ENCODE measurements at regions not wholly inside any gene's neighbourhood (a gene's known extent, or its start where the extent isn't known, plus 50 kb on each side); places are given as distances from the start of the nearest gene placed in this dataset.

DNA sequence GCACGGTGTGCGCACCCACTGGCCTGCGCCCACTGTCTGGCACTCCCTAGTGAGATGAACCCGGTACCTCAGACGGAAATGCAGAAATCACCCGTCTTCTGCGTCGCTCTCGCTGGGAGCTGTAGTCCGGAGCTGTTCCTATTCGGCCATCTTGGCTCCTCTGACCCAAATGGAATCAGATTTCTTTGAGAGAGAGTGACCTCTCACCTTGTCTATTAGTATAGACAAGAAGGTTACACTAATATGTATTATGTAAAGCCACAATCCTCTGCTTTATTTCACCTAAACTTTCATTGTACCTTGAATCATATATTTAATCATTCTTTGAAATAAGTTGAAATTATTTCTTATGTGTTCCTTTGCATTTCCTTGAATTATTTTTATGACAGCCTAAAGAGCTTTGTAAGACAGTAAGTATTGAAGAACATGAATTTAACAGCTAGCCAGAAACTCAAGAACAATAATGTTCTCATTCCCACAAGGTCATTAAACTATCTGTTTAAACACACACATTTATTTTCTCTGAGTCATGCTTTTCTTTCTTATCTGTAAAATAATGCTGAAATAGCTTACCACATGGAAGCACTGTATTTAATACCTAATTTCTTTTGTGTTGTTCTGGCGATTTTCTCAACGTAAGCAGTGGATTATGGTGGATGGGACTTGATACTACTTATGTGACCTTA lies 91.8 kb upstream of the DMRTA1 start:
- Histone ChIP-seq H3K9me3 (no peaks in the 10 kb centered on the region), H3K4me1 (no peaks in the 10 kb centered on the region), H3K27ac (no peak overlapping the region), H3K36me3 (no peaks in the 10 kb centered on the region), H3K27me3 (no peaks in the 10 kb centered on the region), H3K4me3 (no peak overlapping the region)
- WGBS = 89% methylated on average over 10 of the region's 13 CpGs
- no peak for DNase-seq (ENCODE audit: low spot score in 2 of 2)
- TF ChIP-seq, protein P1, sequence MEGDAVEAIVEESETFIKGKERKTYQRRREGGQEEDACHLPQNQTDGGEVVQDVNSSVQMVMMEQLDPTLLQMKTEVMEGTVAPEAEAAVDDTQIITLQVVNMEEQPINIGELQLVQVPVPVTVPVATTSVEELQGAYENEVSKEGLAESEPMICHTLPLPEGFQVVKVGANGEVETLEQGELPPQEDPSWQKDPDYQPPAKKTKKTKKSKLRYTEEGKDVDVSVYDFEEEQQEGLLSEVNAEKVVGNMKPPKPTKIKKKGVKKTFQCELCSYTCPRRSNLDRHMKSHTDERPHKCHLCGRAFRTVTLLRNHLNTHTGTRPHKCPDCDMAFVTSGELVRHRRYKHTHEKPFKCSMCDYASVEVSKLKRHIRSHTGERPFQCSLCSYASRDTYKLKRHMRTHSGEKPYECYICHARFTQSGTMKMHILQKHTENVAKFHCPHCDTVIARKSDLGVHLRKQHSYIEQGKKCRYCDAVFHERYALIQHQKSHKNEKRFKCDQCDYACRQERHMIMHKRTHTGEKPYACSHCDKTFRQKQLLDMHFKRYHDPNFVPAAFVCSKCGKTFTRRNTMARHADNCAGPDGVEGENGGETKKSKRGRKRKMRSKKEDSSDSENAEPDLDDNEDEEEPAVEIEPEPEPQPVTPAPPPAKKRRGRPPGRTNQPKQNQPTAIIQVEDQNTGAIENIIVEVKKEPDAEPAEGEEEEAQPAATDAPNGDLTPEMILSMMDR (IDR thresholded peaks at IDR 0.05) = no peak
- TF ChIP-seq POLR2A (IDR thresholded peaks at IDR 0.05) = no peak
- no peak for TF ChIP-seq EP300 (IDR thresholded peaks at IDR 0.05)
- no peak for TF ChIP-seq POLR2AphosphoS5 (IDR thresholded peaks at IDR 0.05)

GRCh38 chr9:22356985-22357384 lies 89.6 kb upstream of the DMRTA1 start:
- DNase-seq (ENCODE audit: low spot score in 2 of 2) = no peak
- Histone ChIP-seq H3K27me3 (no peaks in the 10 kb centered on the region), H3K27ac (no peak overlapping the region), H3K4me3 (no peak overlapping the region), H3K4me1 (no peaks in the 10 kb centered on the region), H3K9me3 (no peaks in the 10 kb centered on the region), H3K36me3 (no peaks in the 10 kb centered on the region)
- no peak for TF ChIP-seq POLR2AphosphoS5 (IDR thresholded peaks at IDR 0.05)
- 77% methylated on average over 5 of the region's 5 CpGs for WGBS

- H3K4me1 ChIP-seq = no peaks in the 10 kb centered on the region
- H3K36me3 ChIP-seq = no peaks in the 10 kb centered on the region
- no peaks in the 10 kb centered on the region for H3K27me3 ChIP-seq
- no peak for DNase-seq (ENCODE audit: low spot score in 2 of 2)
- no peak overlapping the region for H3K27ac ChIP-seq
- no peaks in the 10 kb centered on the region for H3K9me3 ChIP-seq
- no peak overlapping the region for H3K4me3 ChIP-seq
- 100% methylated on average over 5 of the region's 31 CpGs for WGBS
- TF ChIP-seq POLR2A (IDR thresholded peaks at IDR 0.05) = no peak
- no peak for TF ChIP-seq EP300 (IDR thresholded peaks at IDR 0.05)
- TF ChIP-seq, protein P1 (IDR thresholded peaks at IDR 0.05) = no peak
- TF ChIP-seq POLR2AphosphoS5 (IDR thresholded peaks at IDR 0.05) = no peak
Measured at GRCh38 chr9:22363421-22363887, 83.2 kb upstream of the DMRTA1 start.

DNA sequence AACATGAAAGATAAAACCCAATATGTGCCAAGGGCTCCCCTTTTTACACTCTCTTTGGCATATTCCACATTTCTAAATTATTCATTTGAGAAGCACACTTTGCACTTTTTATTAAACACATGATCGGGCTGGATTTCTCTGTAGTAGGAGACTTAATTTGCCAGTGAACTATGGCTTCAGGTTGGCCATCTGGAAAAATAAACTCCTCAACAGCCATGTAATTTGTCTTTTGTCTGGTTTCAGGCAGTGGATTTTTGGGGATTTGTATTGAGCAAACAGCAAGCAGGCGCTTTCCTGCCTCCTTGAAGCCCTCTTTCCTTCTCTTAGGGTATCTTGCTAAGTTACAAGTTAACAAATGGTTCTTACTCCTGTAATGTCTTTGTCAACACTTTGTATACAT lies 73.0 kb upstream of the DMRTA1 start:
- TF ChIP-seq EP300 (IDR thresholded peaks at IDR 0.05) = no peak
- TF ChIP-seq, protein P1 (IDR thresholded peaks at IDR 0.05) = no peak
- Histone ChIP-seq H3K9me3 (no peaks in the 10 kb centered on the region), H3K36me3 (no peaks in the 10 kb centered on the region), H3K4me3 (no peak overlapping the region), H3K4me1 (no peaks in the 10 kb centered on the region), H3K27ac (no peak overlapping the region), H3K27me3 (no peaks in the 10 kb centered on the region)
- WGBS = 72% methylated on average over 2 of the region's 2 CpGs
- DNase-seq (ENCODE audit: low spot score in 2 of 2) = no peak

- H3K9me3 ChIP-seq = no peaks in the 10 kb centered on the region
- no peaks in the 10 kb centered on the region for H3K4me1 ChIP-seq
- DNase-seq (ENCODE audit: low spot score in 2 of 2) = no peak
- H3K4me3 ChIP-seq = no peak overlapping the region
- H3K27me3 ChIP-seq = no peaks in the 10 kb centered on the region
- H3K36me3 ChIP-seq = no peaks in the 10 kb centered on the region
- TF ChIP-seq, protein P1 (IDR thresholded peaks at IDR 0.05) = no peak
- TF ChIP-seq POLR2AphosphoS5 (IDR thresholded peaks at IDR 0.05) = no peak
- WGBS = 47% methylated on average over 2 of the region's 2 CpGs
- no peak overlapping the region for H3K27ac ChIP-seq
Measured at GRCh38 chr9:22374051-22374450, 72.6 kb upstream of the DMRTA1 start.

GRCh38 chr9:22379272-22379671 lies 67.4 kb upstream of the DMRTA1 start:
- H3K36me3 ChIP-seq = no peaks in the 10 kb centered on the region
- H3K27me3 ChIP-seq = no peaks in the 10 kb centered on the region
- no peak for DNase-seq (ENCODE audit: low spot score in 2 of 2)
- H3K4me1 ChIP-seq = no peaks in the 10 kb centered on the region
- no peaks in the 10 kb centered on the region for H3K9me3 ChIP-seq
- no peak overlapping the region for H3K4me3 ChIP-seq
- TF ChIP-seq, protein P1 (IDR thresholded peaks at IDR 0.05) = no peak
- no peak for TF ChIP-seq POLR2A (IDR thresholded peaks at IDR 0.05)
- no peak for TF ChIP-seq POLR2AphosphoS5 (IDR thresholded peaks at IDR 0.05)
- TF ChIP-seq EP300 (IDR thresholded peaks at IDR 0.05) = no peak
- WGBS = 39% methylated on average over 5 of the region's 5 CpGs
- H3K27ac ChIP-seq = no peak overlapping the region

Data from suprapubic skin (tissue), 4 donors.